ENCODE measurements at regions not wholly inside any gene's neighbourhood (a gene's known extent, or its start where the extent isn't known, plus 50 kb on each side); places are given as distances from the start of the nearest gene placed in this dataset.
A peak's percentile ranks its signal among the peaks of the same experiment; 100 is the strongest.

DNA sequence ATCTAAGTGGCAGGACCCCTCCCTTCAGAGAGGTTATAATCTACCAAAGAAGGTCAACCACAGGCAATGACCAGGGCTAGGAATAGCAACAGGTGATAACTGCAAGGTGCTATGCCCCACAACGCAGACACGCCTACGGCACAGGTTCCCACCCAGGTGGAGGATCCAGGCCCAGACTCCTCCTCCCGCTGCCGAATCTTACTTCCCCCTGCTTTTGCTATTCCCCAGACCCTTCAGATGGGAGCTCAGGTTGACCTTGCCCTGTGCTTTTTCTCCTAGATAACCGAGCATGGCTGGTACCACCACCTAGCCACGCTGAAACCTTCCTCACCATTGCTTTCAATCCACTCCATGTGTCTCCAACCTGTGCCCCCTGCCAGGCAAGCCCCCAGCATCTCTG, 142.2 kb upstream of the IGF1R start:
- no peaks in the 10 kb centered on the region for H3K9me3 Mint-ChIP-seq
- H3K36me3 Mint-ChIP-seq (ENCODE audit: low read depth) = no peaks in the 10 kb centered on the region
- no peak overlapping the region for H3K4me3 Mint-ChIP-seq
- peaks cover 17% of the 10 kb centered on the region for H3K27me3 Mint-ChIP-seq (ENCODE audit: low read depth)
- H3K27ac Mint-ChIP-seq = no peak overlapping the region
- peaks cover 13% of the 10 kb centered on the region for H3K4me1 Mint-ChIP-seq
- no peak for TF ChIP-seq CTCF (IDR thresholded peaks at IDR 0.05; ENCODE audit: unreplicated experiment in 3 of 3)

DNA sequence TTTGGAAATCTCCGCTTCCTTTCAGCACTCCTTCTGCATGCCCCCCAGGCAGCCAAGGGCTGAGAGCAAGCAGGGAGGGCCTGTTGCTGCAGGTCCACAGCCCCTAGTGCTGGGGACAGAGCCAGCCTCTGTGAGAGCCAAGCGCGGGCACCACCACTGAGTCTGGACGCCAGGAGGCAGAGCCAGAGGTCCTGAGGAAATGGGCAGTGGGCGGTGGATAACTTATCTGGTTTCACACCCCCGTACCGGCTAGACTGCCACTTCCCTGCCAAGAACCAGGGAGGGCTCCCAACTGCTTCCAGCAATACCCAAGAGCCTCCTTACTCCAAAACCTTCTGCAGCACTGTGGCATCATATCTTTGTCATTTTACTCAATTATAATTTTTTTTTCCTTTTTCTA, 141.6 kb upstream of the IGF1R start:
- Mint-ChIP-seq H3K27ac (no peak overlapping the region), H3K4me1 (peaks cover 13% of the 10 kb centered on the region), H3K36me3 (ENCODE audit: low read depth) (no peaks in the 10 kb centered on the region), H3K9me3 (no peaks in the 10 kb centered on the region), H3K27me3 (ENCODE audit: low read depth) (peaks cover 15% of the 10 kb centered on the region), H3K4me3 (no peak overlapping the region)
- TF ChIP-seq CTCF (IDR thresholded peaks at IDR 0.05; ENCODE audit: unreplicated experiment in 3 of 3) = no peak

- TF ChIP-seq CTCF (IDR thresholded peaks at IDR 0.05; ENCODE audit: unreplicated experiment in 3 of 3) = no peak
- no peaks in the 10 kb centered on the region for H3K36me3 Mint-ChIP-seq (ENCODE audit: low read depth)
- H3K9me3 Mint-ChIP-seq = no peaks in the 10 kb centered on the region
- no peak overlapping the region for H3K4me3 Mint-ChIP-seq
- no peaks in the 10 kb centered on the region for H3K4me1 Mint-ChIP-seq
- no peak overlapping the region for H3K27ac Mint-ChIP-seq
- H3K27me3 Mint-ChIP-seq (ENCODE audit: low read depth) = peaks cover 15% of the 10 kb centered on the region
Measured at GRCh38 chr15:98513428-98513986, 134.8 kb upstream of the IGF1R start.

DNA sequence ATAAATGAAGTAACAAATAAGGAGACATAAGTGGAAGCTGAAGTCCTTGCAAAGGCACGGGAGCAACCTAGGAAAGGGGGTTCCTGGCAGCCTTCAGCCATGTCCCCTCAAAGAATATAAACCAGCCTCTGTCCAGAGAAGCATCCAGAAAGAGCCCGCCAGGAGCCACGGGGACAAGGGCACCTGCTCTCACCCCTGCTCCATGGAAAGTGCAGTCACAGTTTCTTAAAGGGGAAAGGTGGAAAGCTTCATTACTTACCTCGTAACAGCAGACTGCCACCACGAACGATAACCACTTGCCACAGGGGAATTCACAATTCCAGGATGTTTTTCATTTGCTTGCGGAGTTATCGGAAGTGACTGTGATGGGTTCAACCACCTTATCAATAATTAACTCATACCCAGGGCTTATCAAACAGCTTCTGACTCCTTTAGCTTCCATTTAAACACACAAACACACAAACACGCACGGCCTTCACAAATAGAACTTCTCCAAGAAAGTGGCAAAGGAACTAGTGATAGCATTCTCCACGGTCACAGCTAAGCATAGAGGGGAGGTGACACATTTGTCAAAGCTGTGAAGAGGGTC, 134.2 kb upstream of the IGF1R start:
- Mint-ChIP-seq H3K36me3 (ENCODE audit: low read depth) (no peaks in the 10 kb centered on the region), H3K4me3 (no peak overlapping the region), H3K27ac (no peak overlapping the region), H3K4me1 (peaks cover 3% of the 10 kb centered on the region), H3K9me3 (no peaks in the 10 kb centered on the region), H3K27me3 (ENCODE audit: low read depth) (peaks cover 15% of the 10 kb centered on the region)
- no peak for TF ChIP-seq CTCF (IDR thresholded peaks at IDR 0.05; ENCODE audit: unreplicated experiment in 3 of 3)

DNA sequence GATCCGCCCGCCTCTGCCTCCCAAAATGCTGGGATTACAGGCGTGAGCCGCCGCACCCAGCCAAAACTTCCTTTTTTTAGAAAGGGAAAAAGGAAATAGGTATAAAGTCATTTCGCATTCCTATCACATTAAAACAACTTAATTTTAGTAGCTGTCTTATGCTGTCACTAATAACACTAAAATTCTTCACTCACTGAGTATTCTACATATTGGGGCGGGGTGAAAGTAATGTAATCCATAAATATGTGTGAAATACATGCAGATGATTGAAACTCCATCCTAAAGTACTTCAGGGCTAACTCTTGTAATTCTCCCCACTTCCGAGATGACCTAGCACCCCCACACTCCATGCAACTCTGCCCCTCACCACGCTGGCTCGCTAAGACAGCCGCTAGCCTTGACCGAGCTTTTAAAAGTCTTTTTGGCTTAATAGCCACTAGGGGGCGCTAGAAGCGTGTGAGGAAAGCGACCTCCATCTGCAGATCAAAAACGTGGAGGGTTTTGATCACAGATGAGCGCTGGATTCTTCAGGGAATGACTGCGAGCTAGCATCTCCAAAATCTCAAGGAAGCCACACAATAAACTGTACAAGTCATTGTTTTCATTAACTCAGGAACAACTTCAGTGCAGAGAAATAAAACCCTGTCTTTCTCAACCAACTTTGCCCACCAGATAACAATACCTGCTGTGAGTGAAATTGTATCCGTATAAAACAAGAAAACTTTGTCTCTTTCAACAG, 129.3 kb upstream of the IGF1R start:
- TF ChIP-seq CTCF (IDR thresholded peaks at IDR 0.05; ENCODE audit: unreplicated experiment in 3 of 3) = peak; percentile 75 to 84 (median 80)
- Mint-ChIP-seq H3K9me3 (no peaks in the 10 kb centered on the region), H3K36me3 (ENCODE audit: low read depth) (no peaks in the 10 kb centered on the region), H3K4me1 (peaks cover 9% of the 10 kb centered on the region), H3K27ac (peak overlapping the region in 2 of 3 experiments; percentile 24 to 34), H3K4me3 (peak overlapping the region in 1 of 3 experiments; percentile 60), H3K27me3 (ENCODE audit: low read depth) (peaks cover 19% of the 10 kb centered on the region)

All from nephron (organoid).